ENCODE measurements at regions not wholly inside any gene's neighbourhood (a gene's known extent, or its start where the extent isn't known, plus 50 kb on each side); places are given as distances from the start of the nearest gene placed in this dataset.

GRCh38 chrX:11867610-11868345 is 109.7 kb downstream of the MSL3 start:
- no peak for TF ChIP-seq RFX5 (IDR thresholded peaks at IDR 0.05; ENCODE audit: low read length)
- TF ChIP-seq, protein P1, sequence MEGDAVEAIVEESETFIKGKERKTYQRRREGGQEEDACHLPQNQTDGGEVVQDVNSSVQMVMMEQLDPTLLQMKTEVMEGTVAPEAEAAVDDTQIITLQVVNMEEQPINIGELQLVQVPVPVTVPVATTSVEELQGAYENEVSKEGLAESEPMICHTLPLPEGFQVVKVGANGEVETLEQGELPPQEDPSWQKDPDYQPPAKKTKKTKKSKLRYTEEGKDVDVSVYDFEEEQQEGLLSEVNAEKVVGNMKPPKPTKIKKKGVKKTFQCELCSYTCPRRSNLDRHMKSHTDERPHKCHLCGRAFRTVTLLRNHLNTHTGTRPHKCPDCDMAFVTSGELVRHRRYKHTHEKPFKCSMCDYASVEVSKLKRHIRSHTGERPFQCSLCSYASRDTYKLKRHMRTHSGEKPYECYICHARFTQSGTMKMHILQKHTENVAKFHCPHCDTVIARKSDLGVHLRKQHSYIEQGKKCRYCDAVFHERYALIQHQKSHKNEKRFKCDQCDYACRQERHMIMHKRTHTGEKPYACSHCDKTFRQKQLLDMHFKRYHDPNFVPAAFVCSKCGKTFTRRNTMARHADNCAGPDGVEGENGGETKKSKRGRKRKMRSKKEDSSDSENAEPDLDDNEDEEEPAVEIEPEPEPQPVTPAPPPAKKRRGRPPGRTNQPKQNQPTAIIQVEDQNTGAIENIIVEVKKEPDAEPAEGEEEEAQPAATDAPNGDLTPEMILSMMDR (IDR thresholded peaks at IDR 0.05) = no peak
- TF ChIP-seq, protein P2, sequence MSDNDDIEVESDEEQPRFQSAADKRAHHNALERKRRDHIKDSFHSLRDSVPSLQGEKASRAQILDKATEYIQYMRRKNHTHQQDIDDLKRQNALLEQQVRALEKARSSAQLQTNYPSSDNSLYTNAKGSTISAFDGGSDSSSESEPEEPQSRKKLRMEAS (IDR thresholded peaks at IDR 0.05; ENCODE audit: low read depth) = no peak
- no peak for TF ChIP-seq FOXM1 (IDR thresholded peaks at IDR 0.05; ENCODE audit: low read depth)
- no peak for TF ChIP-seq JUND (IDR thresholded peaks at IDR 0.05)
- TF ChIP-seq MXI1 (IDR thresholded peaks at IDR 0.05; ENCODE audit: low read depth, low read length) = no peak
- TF ChIP-seq, protein P3, sequence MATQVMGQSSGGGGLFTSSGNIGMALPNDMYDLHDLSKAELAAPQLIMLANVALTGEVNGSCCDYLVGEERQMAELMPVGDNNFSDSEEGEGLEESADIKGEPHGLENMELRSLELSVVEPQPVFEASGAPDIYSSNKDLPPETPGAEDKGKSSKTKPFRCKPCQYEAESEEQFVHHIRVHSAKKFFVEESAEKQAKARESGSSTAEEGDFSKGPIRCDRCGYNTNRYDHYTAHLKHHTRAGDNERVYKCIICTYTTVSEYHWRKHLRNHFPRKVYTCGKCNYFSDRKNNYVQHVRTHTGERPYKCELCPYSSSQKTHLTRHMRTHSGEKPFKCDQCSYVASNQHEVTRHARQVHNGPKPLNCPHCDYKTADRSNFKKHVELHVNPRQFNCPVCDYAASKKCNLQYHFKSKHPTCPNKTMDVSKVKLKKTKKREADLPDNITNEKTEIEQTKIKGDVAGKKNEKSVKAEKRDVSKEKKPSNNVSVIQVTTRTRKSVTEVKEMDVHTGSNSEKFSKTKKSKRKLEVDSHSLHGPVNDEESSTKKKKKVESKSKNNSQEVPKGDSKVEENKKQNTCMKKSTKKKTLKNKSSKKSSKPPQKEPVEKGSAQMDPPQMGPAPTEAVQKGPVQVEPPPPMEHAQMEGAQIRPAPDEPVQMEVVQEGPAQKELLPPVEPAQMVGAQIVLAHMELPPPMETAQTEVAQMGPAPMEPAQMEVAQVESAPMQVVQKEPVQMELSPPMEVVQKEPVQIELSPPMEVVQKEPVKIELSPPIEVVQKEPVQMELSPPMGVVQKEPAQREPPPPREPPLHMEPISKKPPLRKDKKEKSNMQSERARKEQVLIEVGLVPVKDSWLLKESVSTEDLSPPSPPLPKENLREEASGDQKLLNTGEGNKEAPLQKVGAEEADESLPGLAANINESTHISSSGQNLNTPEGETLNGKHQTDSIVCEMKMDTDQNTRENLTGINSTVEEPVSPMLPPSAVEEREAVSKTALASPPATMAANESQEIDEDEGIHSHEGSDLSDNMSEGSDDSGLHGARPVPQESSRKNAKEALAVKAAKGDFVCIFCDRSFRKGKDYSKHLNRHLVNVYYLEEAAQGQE (IDR thresholded peaks at IDR 0.05; ENCODE audit: low read depth, low read length) = no peak
- no peak for TF ChIP-seq GABPA (IDR thresholded peaks at IDR 0.05; ENCODE audit: low read depth)
